ENCODE measurements at regions not wholly inside any gene's neighbourhood (a gene's known extent, or its start where the extent isn't known, plus 50 kb on each side); places are given as distances from the start of the nearest gene placed in this dataset.

DNA sequence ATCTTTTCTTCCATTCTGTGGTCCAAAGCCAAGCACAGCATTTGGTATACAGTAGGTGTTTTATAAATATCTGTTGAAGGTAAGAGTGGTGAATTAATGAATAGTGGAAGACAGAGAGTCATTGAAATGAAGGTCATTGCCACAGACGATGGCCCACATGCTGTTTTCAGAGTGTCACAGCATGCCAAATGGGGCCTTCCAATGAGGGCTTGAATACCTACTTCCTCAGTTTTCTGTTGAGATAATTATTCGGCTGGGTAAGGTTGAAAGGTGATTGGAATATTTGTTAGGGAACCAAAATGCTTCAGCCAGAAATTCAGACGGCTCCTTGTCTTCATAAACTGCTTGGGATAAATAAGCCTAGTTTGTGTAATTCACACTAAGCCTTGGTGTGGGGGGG lies 205.3 kb upstream of the TBL1XR1 start:
- H3K4me1 Mint-ChIP-seq, result peaks cover 40% of the 10 kb centered on the region
- no peak for DNase-seq (ENCODE audit: low spot score)
- H3K36me3 Mint-ChIP-seq, result peaks cover 3% of the 10 kb centered on the region
- peaks cover 6% of the 10 kb centered on the region for H3K9me3 Mint-ChIP-seq
- peak; percentile 68 for ATAC-seq
- 0 out of 2 replicates have a peak overlapping the region, but pooled peaks have one; percentile 15 for H3K27ac Mint-ChIP-seq
- TF ChIP-seq, protein P1, sequence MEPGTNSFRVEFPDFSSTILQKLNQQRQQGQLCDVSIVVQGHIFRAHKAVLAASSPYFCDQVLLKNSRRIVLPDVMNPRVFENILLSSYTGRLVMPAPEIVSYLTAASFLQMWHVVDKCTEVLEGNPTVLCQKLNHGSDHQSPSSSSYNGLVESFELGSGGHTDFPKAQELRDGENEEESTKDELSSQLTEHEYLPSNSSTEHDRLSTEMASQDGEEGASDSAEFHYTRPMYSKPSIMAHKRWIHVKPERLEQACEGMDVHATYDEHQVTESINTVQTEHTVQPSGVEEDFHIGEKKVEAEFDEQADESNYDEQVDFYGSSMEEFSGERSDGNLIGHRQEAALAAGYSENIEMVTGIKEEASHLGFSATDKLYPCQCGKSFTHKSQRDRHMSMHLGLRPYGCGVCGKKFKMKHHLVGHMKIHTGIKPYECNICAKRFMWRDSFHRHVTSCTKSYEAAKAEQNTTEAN (CRISPR knock-in tag; IDR thresholded peaks at IDR 0.05), result no peak
- TF ChIP-seq ZNF423 (CRISPR knock-in tag; IDR thresholded peaks at IDR 0.05), result no peak
- no peak for TF ChIP-seq TP53 (CRISPR knock-in tag; IDR thresholded peaks at IDR 0.05)
- no peak for TF ChIP-seq ZNF263 (CRISPR knock-in tag; IDR thresholded peaks at IDR 0.05; ENCODE audit: low read depth)
- TF ChIP-seq HMGA2 (CRISPR knock-in tag; IDR thresholded peaks at IDR 0.05), result no peak
- TF ChIP-seq NFE2L1 (CRISPR knock-in tag; IDR thresholded peaks at IDR 0.05), result no peak
- no peak for TF ChIP-seq ETV6 (CRISPR knock-in tag; IDR thresholded peaks at IDR 0.05)
- TF ChIP-seq IRF2 (CRISPR knock-in tag; IDR thresholded peaks at IDR 0.05; ENCODE audit: borderline replicate concordance, low read depth), result no peak
- TF ChIP-seq JAZF1 (CRISPR knock-in tag; IDR thresholded peaks at IDR 0.05), result no peak
- no peak for TF ChIP-seq ZBTB21 (CRISPR knock-in tag; IDR thresholded peaks at IDR 0.05; ENCODE audit: borderline replicate concordance)
- no peak for TF ChIP-seq JUN (CRISPR knock-in tag; IDR thresholded peaks at IDR 0.05)
- TF ChIP-seq, protein P2, sequence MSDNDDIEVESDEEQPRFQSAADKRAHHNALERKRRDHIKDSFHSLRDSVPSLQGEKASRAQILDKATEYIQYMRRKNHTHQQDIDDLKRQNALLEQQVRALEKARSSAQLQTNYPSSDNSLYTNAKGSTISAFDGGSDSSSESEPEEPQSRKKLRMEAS (CRISPR knock-in tag; IDR thresholded peaks at IDR 0.05), result no peak
- TF ChIP-seq, protein P3, sequence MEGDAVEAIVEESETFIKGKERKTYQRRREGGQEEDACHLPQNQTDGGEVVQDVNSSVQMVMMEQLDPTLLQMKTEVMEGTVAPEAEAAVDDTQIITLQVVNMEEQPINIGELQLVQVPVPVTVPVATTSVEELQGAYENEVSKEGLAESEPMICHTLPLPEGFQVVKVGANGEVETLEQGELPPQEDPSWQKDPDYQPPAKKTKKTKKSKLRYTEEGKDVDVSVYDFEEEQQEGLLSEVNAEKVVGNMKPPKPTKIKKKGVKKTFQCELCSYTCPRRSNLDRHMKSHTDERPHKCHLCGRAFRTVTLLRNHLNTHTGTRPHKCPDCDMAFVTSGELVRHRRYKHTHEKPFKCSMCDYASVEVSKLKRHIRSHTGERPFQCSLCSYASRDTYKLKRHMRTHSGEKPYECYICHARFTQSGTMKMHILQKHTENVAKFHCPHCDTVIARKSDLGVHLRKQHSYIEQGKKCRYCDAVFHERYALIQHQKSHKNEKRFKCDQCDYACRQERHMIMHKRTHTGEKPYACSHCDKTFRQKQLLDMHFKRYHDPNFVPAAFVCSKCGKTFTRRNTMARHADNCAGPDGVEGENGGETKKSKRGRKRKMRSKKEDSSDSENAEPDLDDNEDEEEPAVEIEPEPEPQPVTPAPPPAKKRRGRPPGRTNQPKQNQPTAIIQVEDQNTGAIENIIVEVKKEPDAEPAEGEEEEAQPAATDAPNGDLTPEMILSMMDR (IDR thresholded peaks at IDR 0.05), result no peak
- CTCF ChIA-PET, result no interaction called here
- no peaks in the 10 kb centered on the region for H3K27me3 Mint-ChIP-seq (ENCODE audit: low read depth)
- POLR2A ChIA-PET, result no interaction called here
- no peak overlapping the region for H3K4me3 Mint-ChIP-seq

DNA sequence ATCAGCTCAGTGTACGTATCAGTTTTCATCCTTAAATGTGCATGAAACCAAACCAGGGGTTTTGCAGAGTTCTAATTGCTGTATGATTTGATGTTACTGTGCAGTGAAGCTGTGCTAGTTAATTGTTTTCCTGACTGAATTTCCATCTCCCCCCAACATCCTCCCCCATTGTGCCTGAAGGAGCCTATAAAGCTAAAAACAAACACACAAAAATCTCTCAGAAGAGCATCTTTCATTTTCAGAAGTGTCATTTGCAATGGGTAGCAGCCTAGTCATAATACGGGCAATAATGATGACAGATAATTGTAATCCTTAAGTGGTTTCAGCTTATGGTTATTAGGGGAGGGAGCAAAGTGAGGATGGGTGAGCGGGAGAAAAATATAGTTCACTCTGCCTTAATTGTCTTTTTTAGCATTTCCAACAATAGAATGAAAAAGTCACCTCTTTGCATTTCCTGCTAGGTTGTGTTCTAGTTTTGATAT lies 207.9 kb upstream of the TBL1XR1 start:
- peaks cover 46% of the 10 kb centered on the region for H3K4me1 Mint-ChIP-seq
- ATAC-seq (no peak), DNase-seq (ENCODE audit: low spot score) (no peak)
- no peaks in the 10 kb centered on the region for H3K27me3 Mint-ChIP-seq (ENCODE audit: low read depth)
- H3K9me3 Mint-ChIP-seq, result no peaks in the 10 kb centered on the region
- CTCF ChIA-PET, result no interaction called here
- no peak overlapping the region for H3K4me3 Mint-ChIP-seq
- H3K36me3 Mint-ChIP-seq, result no peaks in the 10 kb centered on the region; the same call in 1 of the 2 replicates
- no peak overlapping the region for H3K27ac Mint-ChIP-seq
- POLR2A ChIA-PET, result no interaction called here
- no peak for TF ChIP-seq ETV6 (CRISPR knock-in tag; IDR thresholded peaks at IDR 0.05)
- TF ChIP-seq, protein P4, sequence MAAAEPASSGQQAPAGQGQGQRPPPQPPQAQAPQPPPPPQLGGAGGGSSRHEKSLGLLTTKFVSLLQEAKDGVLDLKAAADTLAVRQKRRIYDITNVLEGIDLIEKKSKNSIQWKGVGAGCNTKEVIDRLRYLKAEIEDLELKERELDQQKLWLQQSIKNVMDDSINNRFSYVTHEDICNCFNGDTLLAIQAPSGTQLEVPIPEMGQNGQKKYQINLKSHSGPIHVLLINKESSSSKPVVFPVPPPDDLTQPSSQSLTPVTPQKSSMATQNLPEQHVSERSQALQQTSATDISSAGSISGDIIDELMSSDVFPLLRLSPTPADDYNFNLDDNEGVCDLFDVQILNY (CRISPR knock-in tag; IDR thresholded peaks at IDR 0.05), result no peak
- TF ChIP-seq, protein P5, sequence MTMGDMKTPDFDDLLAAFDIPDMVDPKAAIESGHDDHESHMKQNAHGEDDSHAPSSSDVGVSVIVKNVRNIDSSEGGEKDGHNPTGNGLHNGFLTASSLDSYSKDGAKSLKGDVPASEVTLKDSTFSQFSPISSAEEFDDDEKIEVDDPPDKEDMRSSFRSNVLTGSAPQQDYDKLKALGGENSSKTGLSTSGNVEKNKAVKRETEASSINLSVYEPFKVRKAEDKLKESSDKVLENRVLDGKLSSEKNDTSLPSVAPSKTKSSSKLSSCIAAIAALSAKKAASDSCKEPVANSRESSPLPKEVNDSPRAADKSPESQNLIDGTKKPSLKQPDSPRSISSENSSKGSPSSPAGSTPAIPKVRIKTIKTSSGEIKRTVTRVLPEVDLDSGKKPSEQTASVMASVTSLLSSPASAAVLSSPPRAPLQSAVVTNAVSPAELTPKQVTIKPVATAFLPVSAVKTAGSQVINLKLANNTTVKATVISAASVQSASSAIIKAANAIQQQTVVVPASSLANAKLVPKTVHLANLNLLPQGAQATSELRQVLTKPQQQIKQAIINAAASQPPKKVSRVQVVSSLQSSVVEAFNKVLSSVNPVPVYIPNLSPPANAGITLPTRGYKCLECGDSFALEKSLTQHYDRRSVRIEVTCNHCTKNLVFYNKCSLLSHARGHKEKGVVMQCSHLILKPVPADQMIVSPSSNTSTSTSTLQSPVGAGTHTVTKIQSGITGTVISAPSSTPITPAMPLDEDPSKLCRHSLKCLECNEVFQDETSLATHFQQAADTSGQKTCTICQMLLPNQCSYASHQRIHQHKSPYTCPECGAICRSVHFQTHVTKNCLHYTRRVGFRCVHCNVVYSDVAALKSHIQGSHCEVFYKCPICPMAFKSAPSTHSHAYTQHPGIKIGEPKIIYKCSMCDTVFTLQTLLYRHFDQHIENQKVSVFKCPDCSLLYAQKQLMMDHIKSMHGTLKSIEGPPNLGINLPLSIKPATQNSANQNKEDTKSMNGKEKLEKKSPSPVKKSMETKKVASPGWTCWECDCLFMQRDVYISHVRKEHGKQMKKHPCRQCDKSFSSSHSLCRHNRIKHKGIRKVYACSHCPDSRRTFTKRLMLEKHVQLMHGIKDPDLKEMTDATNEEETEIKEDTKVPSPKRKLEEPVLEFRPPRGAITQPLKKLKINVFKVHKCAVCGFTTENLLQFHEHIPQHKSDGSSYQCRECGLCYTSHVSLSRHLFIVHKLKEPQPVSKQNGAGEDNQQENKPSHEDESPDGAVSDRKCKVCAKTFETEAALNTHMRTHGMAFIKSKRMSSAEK (CRISPR knock-in tag; IDR thresholded peaks at IDR 0.05; ENCODE audit: borderline replicate concordance), result no peak
- TF ChIP-seq EMX1 (CRISPR knock-in tag; IDR thresholded peaks at IDR 0.05), result no peak
- no peak for TF ChIP-seq FOXP1 (CRISPR knock-in tag; IDR thresholded peaks at IDR 0.05; ENCODE audit: borderline replicate concordance)
- TF ChIP-seq, protein P6, sequence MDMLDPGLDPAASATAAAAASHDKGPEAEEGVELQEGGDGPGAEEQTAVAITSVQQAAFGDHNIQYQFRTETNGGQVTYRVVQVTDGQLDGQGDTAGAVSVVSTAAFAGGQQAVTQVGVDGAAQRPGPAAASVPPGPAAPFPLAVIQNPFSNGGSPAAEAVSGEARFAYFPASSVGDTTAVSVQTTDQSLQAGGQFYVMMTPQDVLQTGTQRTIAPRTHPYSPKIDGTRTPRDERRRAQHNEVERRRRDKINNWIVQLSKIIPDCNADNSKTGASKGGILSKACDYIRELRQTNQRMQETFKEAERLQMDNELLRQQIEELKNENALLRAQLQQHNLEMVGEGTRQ (CRISPR knock-in tag; IDR thresholded peaks at IDR 0.05), result no peak
- TF ChIP-seq, protein P7, sequence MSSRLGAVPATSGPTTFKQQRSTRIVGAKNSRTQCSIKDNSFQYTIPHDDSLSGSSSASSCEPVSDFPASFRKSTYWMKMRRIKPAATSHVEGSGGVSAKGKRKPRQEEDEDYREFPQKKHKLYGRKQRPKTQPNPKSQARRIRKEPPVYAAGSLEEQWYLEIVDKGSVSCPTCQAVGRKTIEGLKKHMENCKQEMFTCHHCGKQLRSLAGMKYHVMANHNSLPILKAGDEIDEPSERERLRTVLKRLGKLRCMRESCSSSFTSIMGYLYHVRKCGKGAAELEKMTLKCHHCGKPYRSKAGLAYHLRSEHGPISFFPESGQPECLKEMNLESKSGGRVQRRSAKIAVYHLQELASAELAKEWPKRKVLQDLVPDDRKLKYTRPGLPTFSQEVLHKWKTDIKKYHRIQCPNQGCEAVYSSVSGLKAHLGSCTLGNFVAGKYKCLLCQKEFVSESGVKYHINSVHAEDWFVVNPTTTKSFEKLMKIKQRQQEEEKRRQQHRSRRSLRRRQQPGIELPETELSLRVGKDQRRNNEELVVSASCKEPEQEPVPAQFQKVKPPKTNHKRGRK (CRISPR knock-in tag; IDR thresholded peaks at IDR 0.05; ENCODE audit: borderline replicate concordance), result no peak
- no peak for TF ChIP-seq GRHL2 (CRISPR knock-in tag; IDR thresholded peaks at IDR 0.05; ENCODE audit: insufficient replicate concordance, severe bottlenecking)
- TF ChIP-seq CREB1 (CRISPR knock-in tag; IDR thresholded peaks at IDR 0.05), result no peak
- TF ChIP-seq ZNF416 (CRISPR knock-in tag; IDR thresholded peaks at IDR 0.05), result no peak
- no peak for TF ChIP-seq TEAD1 (CRISPR knock-in tag; IDR thresholded peaks at IDR 0.05)
- TF ChIP-seq, protein P8, sequence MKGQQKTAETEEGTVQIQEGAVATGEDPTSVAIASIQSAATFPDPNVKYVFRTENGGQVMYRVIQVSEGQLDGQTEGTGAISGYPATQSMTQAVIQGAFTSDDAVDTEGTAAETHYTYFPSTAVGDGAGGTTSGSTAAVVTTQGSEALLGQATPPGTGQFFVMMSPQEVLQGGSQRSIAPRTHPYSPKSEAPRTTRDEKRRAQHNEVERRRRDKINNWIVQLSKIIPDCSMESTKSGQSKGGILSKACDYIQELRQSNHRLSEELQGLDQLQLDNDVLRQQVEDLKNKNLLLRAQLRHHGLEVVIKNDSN (CRISPR knock-in tag; IDR thresholded peaks at IDR 0.05), result no peak
